DND-41 (cell line): ENCODE measurements at regions not wholly inside any gene's neighbourhood (a gene's known extent, or its start where the extent isn't known, plus 50 kb on each side); places are given as distances from the start of the nearest gene placed in this dataset.

Experiments used
- CTCF ChIP-seq: IDR thresholded peaks from 2 replicates; pipeline ENCODE4 v1.5.1; 2012; ENCODE audit warnings: borderline replicate concordance, low read length, moderate library complexity, mild to moderate bottlenecking; ENCODE audit not compliant: poor library complexity, severe bottlenecking; ENCODE audit errors: extremely low read depth
- EZH2 ChIP-seq: IDR thresholded peaks from 3 replicates; pipeline ENCODE4 v1.6.1; 2012; ENCODE audit warnings: borderline replicate concordance, low read depth, mild to moderate bottlenecking, moderate library complexity, low read length, inconsistent platforms; ENCODE audit not compliant: severe bottlenecking

GRCh38 chr1:95641386-95641785, 407.4 kb downstream of the RWDD3 start:
- TF ChIP-seq EZH2 (no peak), CTCF (no peak)
